Ovary (tissue), 7 donors: ENCODE measurements at regions not wholly inside any gene's neighbourhood (a gene's known extent, or its start where the extent isn't known, plus 50 kb on each side); places are given as distances from the start of the nearest gene placed in this dataset.

Experiments used
- DNase-seq, 5 donors: peaks; one replicate each; pipeline ENCODE4 v3.0.0-alpha.2; 2019 to 2020
- H3K27ac ChIP-seq, 2 donors: fragments of 200-600 bp; one replicate each; pipeline versions ENCODE4 v1.5.1 to v1.8.0; 2019 to 2022
- H3K27me3 ChIP-seq: fragments of 200-600 bp; one replicate; pipeline ENCODE4 v1.8.0; 2022
- H3K36me3 ChIP-seq: fragments of 200-600 bp; sonication (generic); one replicate; pipeline ENCODE4 v1.5.1; 2019
- H3K4me1 ChIP-seq: one replicate; pipeline ENCODE4 v1.8.1; 2013; ENCODE audit warnings: mild to moderate bottlenecking, moderate library complexity; ENCODE audit not compliant: insufficient read depth
- H3K4me3 ChIP-seq: fragments of 200-600 bp; sonication (generic); one replicate; pipeline ENCODE4 v1.5.1; 2017
- H3K9me3 ChIP-seq, 2 donors: fragments of 200-600 bp in 1 of 2; sonication (generic) in 1 of 2; one replicate each; pipeline versions ENCODE4 v1.5.1 to v1.8.1; 2013 to 2019; ENCODE audit warnings: mild to moderate bottlenecking in 1 of 2, moderate library complexity in 1 of 2
- CTCF ChIP-seq, 3 donors: fragments of 450-650 bp in 2 of 3; fragments of 200-600 bp in 1 of 3; IDR thresholded peaks; one replicate each; pipeline versions ENCODE4 v1.5.1 to v1.8.0; 2016 to 2022; ENCODE audit warnings: antibody characterized with exemption in 3 of 3, mild to moderate bottlenecking in 1 of 3
- EP300 ChIP-seq: sonication (generic); formaldehyde crosslinking; IDR thresholded peaks from one replicate; pipeline ENCODE4 v1.6.1; 2017; ENCODE audit warnings: antibody characterized with exemption
- POLR2A ChIP-seq: fragments of 450-650 bp; IDR thresholded peaks from one replicate; pipeline ENCODE4 v1.6.1; 2017; ENCODE audit warnings: antibody characterized with exemption, mild to moderate bottlenecking, moderate library complexity
- WGBS, 3 donors: extraction: QIAGEN DNeasy Blood & Tissue Kit in 1 of 3; methylation state at CpG; one replicate each; pipeline versions ENCODE4 v1.1.5 to v1.1.7; 2013 to 2017; 5-methylcytosine and 5-hydroxymethylcytosine counted together
- intact Hi-C, 4 donors: fragments of 100-400 bp; cut with DNase I; formaldehyde crosslinking; loops; one replicate each; pipeline versions ENCODE4 v1.11.0 to v1.15.1; 2022 to 2023
- donor health status: DM: no; HTN: no; CAD: no; lungs with moderate emphysema.
- donor health status: DM: no; HTN: no; CAD: no.
- donor health status: Bipolar disorder and iron deficiency.
- donor health status: DM: no; HTN: no; CAD: no.
- donor health status: DM: yes; HTN: yes; CAD: no.

DNA sequence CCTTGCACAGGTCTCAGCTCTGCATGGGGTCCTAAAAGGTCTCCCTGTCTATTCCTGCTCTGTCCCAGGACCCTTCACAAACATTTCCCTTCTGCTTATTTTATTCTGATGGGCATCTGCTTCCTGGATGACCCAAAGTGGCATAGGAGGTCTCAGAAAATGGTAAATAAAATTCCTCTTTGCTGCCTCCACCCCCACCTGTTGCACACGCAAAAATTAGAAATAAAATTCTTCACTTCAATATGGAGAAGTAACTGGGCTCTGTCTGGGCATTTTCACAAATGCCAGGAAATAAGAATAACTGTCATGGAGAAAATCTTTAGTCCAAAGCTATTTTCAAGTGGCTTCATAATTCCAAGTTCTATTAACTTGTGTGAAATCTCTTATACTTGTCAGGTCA is 106.6 kb upstream of the MAP1B start:
- DNase-seq, result no peak
- Histone ChIP-seq H3K27ac (no peak overlapping the region), H3K4me1 (no peaks in the 10 kb centered on the region), H3K4me3 (no peak overlapping the region), H3K36me3 (no peaks in the 10 kb centered on the region), H3K9me3 (no peaks in the 10 kb centered on the region), H3K27me3 (no peaks in the 10 kb centered on the region)
- WGBS, 3 donors, result 76 to 90% (median 85%) methylated on average over 1 of the region's 1 CpG
- intact Hi-C loops, result no loop called here
- TF ChIP-seq CTCF (IDR thresholded peaks at IDR 0.05) (no peak), EP300 (no peak), POLR2A (no peak)

- Histone ChIP-seq H3K4me1 (no peaks in the 10 kb centered on the region), H3K36me3 (no peaks in the 10 kb centered on the region), H3K27me3 (no peaks in the 10 kb centered on the region), H3K27ac (no peak overlapping the region), H3K9me3 (no peaks in the 10 kb centered on the region), H3K4me3 (no peak overlapping the region)
- no peak for DNase-seq
- TF ChIP-seq CTCF (IDR thresholded peaks at IDR 0.05) (no peak), EP300 (no peak), POLR2A (no peak)
- intact Hi-C loops, result no loop called here
These were observed 101.6 kb upstream of the MAP1B start for GRCh38 chr5:72005671-72006070.

DNA sequence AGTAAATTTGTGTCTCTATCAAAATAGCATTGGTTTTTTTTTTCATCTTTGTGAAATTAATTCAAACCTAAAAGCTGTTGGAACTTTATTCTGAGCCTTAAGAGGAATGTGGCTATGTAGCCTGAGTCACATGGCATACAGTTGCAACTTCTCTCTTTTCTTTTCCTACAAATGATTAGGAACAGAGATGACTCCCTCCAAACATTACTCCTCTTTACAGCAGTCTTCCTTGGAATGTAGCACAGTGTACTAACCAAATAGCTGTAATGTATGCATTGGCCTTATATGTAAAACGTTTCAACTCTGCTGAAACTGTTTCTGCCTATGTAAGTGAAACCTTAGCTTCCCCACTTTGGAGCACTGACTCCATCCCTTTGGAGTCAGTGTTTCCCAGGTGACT is 100.9 kb upstream of the MAP1B start:
- intact Hi-C loops, result no loop called here
- H3K9me3 ChIP-seq, result no peaks in the 10 kb centered on the region
- no peak for DNase-seq
- no peaks in the 10 kb centered on the region for H3K27me3 ChIP-seq
- no peaks in the 10 kb centered on the region for H3K4me1 ChIP-seq
- WGBS, 3 donors, result 16 to 22% (median 19%) methylated on average over 1 of the region's 1 CpG
- TF ChIP-seq EP300 (no peak), POLR2A (no peak), CTCF (IDR thresholded peaks at IDR 0.05) (no peak)
- H3K4me3 ChIP-seq, result no peak overlapping the region
- H3K36me3 ChIP-seq, result no peaks in the 10 kb centered on the region
- no peak overlapping the region for H3K27ac ChIP-seq

GRCh38 chr5:72007336-72008111 is 99.8 kb upstream of the MAP1B start:
- TF ChIP-seq POLR2A (no peak), EP300 (no peak), CTCF (IDR thresholded peaks at IDR 0.05) (no peak)
- WGBS, 3 donors, result 37 to 44% (median 38%) methylated on average over 7 of the region's 7 CpGs
- intact Hi-C loops, result no loop called here

More at GRCh38 chr5:72007336-72008111, 99.8 kb upstream of the MAP1B start:
- no peaks in the 10 kb centered on the region for H3K27me3 ChIP-seq
- H3K4me3 ChIP-seq, result no peak overlapping the region
- H3K4me1 ChIP-seq, result no peaks in the 10 kb centered on the region
- no peaks in the 10 kb centered on the region for H3K9me3 ChIP-seq
- H3K27ac ChIP-seq, result no peak overlapping the region
- DNase-seq, result no peak
- H3K36me3 ChIP-seq, result no peaks in the 10 kb centered on the region
